Endothelial cell of umbilical vein (primary cell): ENCODE measurements at regions not wholly inside any gene's neighbourhood (a gene's known extent, or its start where the extent isn't known, plus 50 kb on each side); places are given as distances from the start of the nearest gene placed in this dataset.

ENCODE experiments used
- BruUV-seq: library from RNA; stranded (reverse); fragments of 400-500 nt; replicated peaks from 2 replicates; lab custom pipeline; 2021; lab: Mats Ljungman, UMichigan
- CTCF ChIA-PET: fragments of 300-600, 350-600 bp; sonication (Branson Sonifier 250); formaldehyde crosslinking; loops from one replicate; lab custom pipeline; 2021; ENCODE audit warnings: antibody characterized with exemption, inconsistent platforms; lab: Charles Lee
- POLR2A ChIA-PET: fragments of 300-600, 350-600 bp; sonication (Branson Sonifier 250); formaldehyde crosslinking; loops from one replicate; lab custom pipeline; 2021; ENCODE audit warnings: antibody characterized with exemption, inconsistent platforms; lab: Charles Lee
- DNase-seq: peaks from one replicate; pipeline ENCODE4 v3.0.0-alpha.2; 2011; ENCODE audit warnings: low read depth, low spot score
- FAIRE-seq: peaks from 2 replicates; lab custom pipeline; 2011; peaks lifted over from hg19 to GRCh38; lab: Jason Lieb, UNC
- H2AFZ ChIP-seq: 2 replicates; pipeline ENCODE4 v1.6.0; 2012; ENCODE audit warnings: low read depth, low read length, control low read depth, inconsistent platforms
- H3K27ac ChIP-seq: 2 replicates; pipeline ENCODE4 v1.5.1; 2011; ENCODE audit warnings: low read depth, mild to moderate bottlenecking, control low read depth, low read length, moderate library complexity; ENCODE audit not compliant: insufficient read depth
- H3K27me3 ChIP-seq, 2 experiments: 2 replicates each; pipeline versions ENCODE4 v1.6.0 to v1.6.1; 2011; ENCODE audit warnings: low read length in 2 of 2, mixed read lengths in 1 of 2; ENCODE audit not compliant: control insufficient read depth in 2 of 2, insufficient read depth in 2 of 2
- H3K36me3 ChIP-seq, 2 experiments: 2 replicates in 1 of 2; 3 replicates in 1 of 2; pipeline ENCODE4 v1.5.1; 2011; ENCODE audit warnings: low read length in 2 of 2, mild to moderate bottlenecking in 1 of 2, moderate library complexity in 1 of 2; ENCODE audit not compliant: control insufficient read depth in 2 of 2, insufficient read depth in 2 of 2; ENCODE audit errors: extremely low read depth in 1 of 2
- H3K4me1 ChIP-seq: 3 replicates; pipeline ENCODE4 v1.5.1; 2011; ENCODE audit warnings: mild to moderate bottlenecking, low read length; ENCODE audit not compliant: control insufficient read depth, insufficient read depth; ENCODE audit errors: extremely low read depth
- H3K4me2 ChIP-seq: 2 replicates; pipeline ENCODE4 v1.6.1; 2011; ENCODE audit warnings: low read length, control low read depth, mixed read lengths; ENCODE audit not compliant: insufficient read depth
- H3K4me3 ChIP-seq, 3 experiments: fragments of 200-600 bp in 1 of 3; sonication (generic), shearing (Covaris generic) in 1 of 3; replicated peaks in 1 of 3; 2 replicates each; pipeline ENCODE4 v1.5.1; 2011 to 2016; ENCODE audit warnings: control low read depth in 3 of 3, low read length in 3 of 3, mild to moderate bottlenecking in 2 of 3, inconsistent platforms in 1 of 3, low read depth in 1 of 3, moderate library complexity in 1 of 3; ENCODE audit not compliant: insufficient read depth in 1 of 3
- H3K79me2 ChIP-seq: 2 replicates; pipeline ENCODE4 v1.6.0; 2012; ENCODE audit warnings: low read length, inconsistent platforms; ENCODE audit not compliant: control insufficient read depth, insufficient read depth
- H3K9ac ChIP-seq: replicated peaks from 2 replicates; pipeline ENCODE3; 2011; ENCODE audit warnings: low read length, control low read depth; ENCODE audit not compliant: insufficient read depth; ENCODE audit errors: extremely low read depth
- H3K9me1 ChIP-seq: replicated peaks from 3 replicates; pipeline ENCODE4 v1.6.0; 2011; ENCODE audit warnings: mild to moderate bottlenecking, low read length; ENCODE audit not compliant: control insufficient read depth, insufficient read depth; ENCODE audit errors: extremely low read depth
- H3K9me3 ChIP-seq: replicated peaks from 2 replicates; pipeline ENCODE4 v1.5.1; 2012; ENCODE audit warnings: low read length, inconsistent platforms; ENCODE audit not compliant: control insufficient read depth, insufficient read depth
- H4K20me1 ChIP-seq: replicated peaks from 2 replicates; pipeline ENCODE3; 2011; ENCODE audit warnings: mild to moderate bottlenecking, low read length; ENCODE audit not compliant: control insufficient read depth, insufficient read depth; ENCODE audit errors: extremely low read depth
- CTCF ChIP-seq, 2 donors: IDR thresholded peaks; 1 replicate in 1 of 2; 2 replicates in 1 of 2; pipeline ENCODE4 v1.5.1; 2011; ENCODE audit warnings: low read length in 2 of 2, mild to moderate bottlenecking in 2 of 2, moderate library complexity in 2 of 2, control low read depth in 1 of 2, inconsistent platforms in 1 of 2, low read depth in 1 of 2; ENCODE audit not compliant: insufficient read depth in 1 of 2; ENCODE audit errors: extremely low read depth in 1 of 2
- EZH2 ChIP-seq: IDR thresholded peaks from 2 replicates; pipeline ENCODE4 v1.6.1; 2012; ENCODE audit warnings: borderline replicate concordance, low read depth, mild to moderate bottlenecking, moderate library complexity, low read length, inconsistent platforms; ENCODE audit not compliant: severe bottlenecking
- FOS ChIP-seq: IDR thresholded peaks from 2 replicates; pipeline ENCODE4 v1.6.1; 2011; ENCODE audit warnings: mild to moderate bottlenecking, low read length, moderate library complexity, borderline replicate concordance; ENCODE audit not compliant: insufficient read depth
- GATA2 ChIP-seq: IDR thresholded peaks from 2 replicates; pipeline ENCODE4 v1.7.0; 2011; ENCODE audit warnings: low read depth, mild to moderate bottlenecking, moderate library complexity, mixed read lengths, low read length; ENCODE audit not compliant: insufficient read length, insufficient read depth
- JUN ChIP-seq: IDR thresholded peaks from 2 replicates; pipeline ENCODE4 v1.6.1; 2011; ENCODE audit warnings: borderline replicate concordance, low read depth; ENCODE audit not compliant: insufficient read length, insufficient read depth
- MAX ChIP-seq: IDR thresholded peaks from 2 replicates; pipeline ENCODE4 v1.6.1; 2011; ENCODE audit not compliant: insufficient read depth, insufficient read length
- MYC ChIP-seq: IDR thresholded peaks from one replicate; pipeline ENCODE4 v1.6.1; 2011; ENCODE audit warnings: mild to moderate bottlenecking, low read depth, low read length
- POLR2A ChIP-seq: IDR thresholded peaks from 2 replicates; pipeline ENCODE4 v1.6.1; 2012; ENCODE audit warnings: low read depth, mild to moderate bottlenecking, control low read depth, low read length
- POLR2AphosphoS5 ChIP-seq: IDR thresholded peaks from 2 replicates; pipeline ENCODE4 v1.6.1; 2012; ENCODE audit warnings: low read depth, mild to moderate bottlenecking, control low read depth, low read length, moderate library complexity; ENCODE audit not compliant: insufficient read depth
- dilution Hi-C: fragments of 300-500 bp; cut with MboI; formaldehyde crosslinking; loops from one replicate; pipeline ENCODE4 v1.15.0; 2019; ENCODE audit warnings: low sequenced_read_pairs; ENCODE audit not compliant: extremely low pct_ligation_motif_present
- intact Hi-C: fragments of 100-400 bp; cut with micrococcal nuclease; formaldehyde crosslinking; loops from one replicate; pipeline ENCODE4 v1.10.0; 2022

GRCh38 chr3:156760333-156760732, 65.8 kb upstream of the LEKR1 start:
- no peak overlapping the region for H2AFZ ChIP-seq
- POLR2A ChIA-PET, result no interaction called here

More at GRCh38 chr3:156760333-156760732, 65.8 kb upstream of the LEKR1 start:
- BruUV-seq, result no TSS peak
- H3K27ac ChIP-seq, result no peak overlapping the region
- TF ChIP-seq POLR2A (no peak), FOS (no peak), MAX (no peak), JUN (no peak), EZH2 (no peak), POLR2AphosphoS5 (no peak), MYC (no peak), CTCF (IDR thresholded peaks at IDR 0.05; ENCODE audit: extremely low read depth in 1 of 2, insufficient read depth in 1 of 2, low read depth in 1 of 2, low read length in 2 of 2) (no peak), GATA2 (no peak)
- H3K9me3 ChIP-seq, result no peaks in the 10 kb centered on the region
- H3K4me3 ChIP-seq, result no peak overlapping the region
- CTCF ChIA-PET, result interaction anchor here (2.1 kb wide), 1 partner anchor 9 kb away, joined by 6 read pairs; no protein-coding TSS in a partner anchor
- H3K4me2 ChIP-seq, result no peak overlapping the region
- no peak for DNase-seq
- H3K9me1 ChIP-seq, result no peaks in the 10 kb centered on the region
- dilution Hi-C loops, result no loop called here
- H3K4me1 ChIP-seq, result peaks cover 3% of the 10 kb centered on the region
- no peak overlapping the region for H3K9ac ChIP-seq
- intact Hi-C loops, result no loop called here
- H3K27me3 ChIP-seq, result no peaks in the 10 kb centered on the region
- H3K36me3 ChIP-seq, result no peaks in the 10 kb centered on the region
- no peaks in the 10 kb centered on the region for H3K79me2 ChIP-seq
- FAIRE-seq, result no peak
- no peaks in the 10 kb centered on the region for H4K20me1 ChIP-seq
